H9 (cell line): ENCODE measurements at regions not wholly inside any gene's neighbourhood (a gene's known extent, or its start where the extent isn't known, plus 50 kb on each side); places are given as distances from the start of the nearest gene placed in this dataset.

ENCODE experiments used
- DNase-seq: peaks from one replicate; pipeline ENCODE4 v3.0.0-alpha.2; 2017
- H2AFZ ChIP-seq: one replicate; pipeline ENCODE4 v1.6.1; 2013; ENCODE audit warnings: mild to moderate bottlenecking, low read length, control low read depth, moderate library complexity
- H2AK5ac ChIP-seq: 2 replicates; pipeline ENCODE4 v1.6.1; 2013; ENCODE audit warnings: low read length, control low read depth, mixed read lengths; ENCODE audit not compliant: insufficient read length
- H2BK120ac ChIP-seq: one replicate; pipeline ENCODE4 v1.6.1; 2013; ENCODE audit warnings: low read depth, mild to moderate bottlenecking, low read length, control low read depth, inconsistent platforms; ENCODE audit not compliant: poor library complexity, severe bottlenecking
- H2BK12ac ChIP-seq: 2 replicates; pipeline ENCODE4 v1.6.1; 2013; ENCODE audit warnings: low read length, control low read depth, mixed read lengths, low read depth; ENCODE audit not compliant: insufficient read length
- H2BK15ac ChIP-seq: 2 replicates; pipeline ENCODE4 v1.6.1; 2013; ENCODE audit warnings: low read depth, low read length, control low read depth
- H2BK20ac ChIP-seq: one replicate; pipeline ENCODE4 v1.6.1; 2013; ENCODE audit warnings: low read depth, mild to moderate bottlenecking, low read length, control low read depth, inconsistent platforms; ENCODE audit not compliant: poor library complexity, severe bottlenecking
- H2BK5ac ChIP-seq: 2 replicates; pipeline ENCODE4 v1.6.1; 2013; ENCODE audit warnings: low read length, control low read depth, mixed read lengths; ENCODE audit not compliant: insufficient read length
- H3K14ac ChIP-seq: 2 replicates; pipeline ENCODE4 v1.6.1; 2013; ENCODE audit warnings: low read length, control low read depth; ENCODE audit not compliant: insufficient read depth
- H3K18ac ChIP-seq: 2 replicates; pipeline ENCODE4 v1.6.1; 2013; ENCODE audit warnings: low read depth, mild to moderate bottlenecking, mixed read lengths, low read length, control low read depth; ENCODE audit not compliant: insufficient read length
- H3K23ac ChIP-seq: 2 replicates; pipeline ENCODE4 v1.6.1; 2013; ENCODE audit warnings: low read length, control low read depth, mixed read lengths, low read depth; ENCODE audit not compliant: insufficient read length
- H3K23me2 ChIP-seq: 2 replicates; pipeline ENCODE4 v1.6.1; 2013; ENCODE audit warnings: low read depth, mild to moderate bottlenecking, mixed read lengths, low read length, control low read depth; ENCODE audit not compliant: insufficient read length, poor library complexity, severe bottlenecking
- H3K27ac ChIP-seq: 2 replicates; pipeline ENCODE4 v1.5.1; 2013; ENCODE audit warnings: low read length, control low read depth, mixed read lengths, low read depth; ENCODE audit not compliant: insufficient read length
- H3K27me3 ChIP-seq: 2 replicates; pipeline ENCODE4 v1.6.1; 2013; ENCODE audit warnings: low read length, control low read depth, inconsistent platforms; ENCODE audit not compliant: insufficient read depth
- H3K4ac ChIP-seq: 2 replicates; pipeline ENCODE4 v1.6.1; 2013; ENCODE audit warnings: low read depth, mild to moderate bottlenecking, control low read depth, inconsistent platforms, low read length, moderate library complexity
- H3K4me1 ChIP-seq: 2 replicates; pipeline ENCODE4 v1.6.1; 2013; ENCODE audit warnings: low read length, control low read depth, inconsistent platforms; ENCODE audit not compliant: insufficient read depth
- H3K4me2 ChIP-seq: 2 replicates; pipeline ENCODE4 v1.6.1; 2013; ENCODE audit warnings: low read length, control low read depth, mixed read lengths; ENCODE audit not compliant: insufficient read length, insufficient read depth
- H3K56ac ChIP-seq: 2 replicates; pipeline ENCODE4 v1.6.1; 2013; ENCODE audit warnings: low read depth, mild to moderate bottlenecking, mixed read lengths, low read length, control low read depth; ENCODE audit not compliant: insufficient read length
- H3K79me1 ChIP-seq: 2 replicates; pipeline ENCODE4 v1.6.1; 2013; ENCODE audit warnings: low read depth, mild to moderate bottlenecking, moderate library complexity, low read length, control low read depth, inconsistent platforms; ENCODE audit not compliant: insufficient read depth, poor library complexity, severe bottlenecking
- H3K79me2 ChIP-seq: 2 replicates; pipeline ENCODE4 v1.6.1; 2013; ENCODE audit warnings: low read length, control low read depth, inconsistent platforms; ENCODE audit not compliant: insufficient read depth
- H3K9ac ChIP-seq: 2 replicates; pipeline ENCODE4 v1.6.1; 2013; ENCODE audit warnings: low read length, control low read depth, mixed read lengths; ENCODE audit not compliant: insufficient read length; ENCODE audit errors: extremely low read depth
- H3K9me3 ChIP-seq: one replicate; pipeline ENCODE4 v1.6.1; 2013; ENCODE audit warnings: low read depth, low read length, inconsistent platforms; ENCODE audit not compliant: control insufficient read depth
- H3T11ph ChIP-seq: one replicate; pipeline ENCODE4 v1.6.1; 2013; ENCODE audit warnings: mild to moderate bottlenecking, low read length, control low read depth, inconsistent platforms
- H4K20me1 ChIP-seq: one replicate; pipeline ENCODE4 v1.6.1; 2013; ENCODE audit not compliant: control insufficient read depth, insufficient read length, insufficient read depth
- H4K5ac ChIP-seq: 2 replicates; pipeline ENCODE4 v1.6.1; 2013; ENCODE audit warnings: low read depth, mild to moderate bottlenecking, mixed read lengths, low read length, control low read depth; ENCODE audit not compliant: insufficient read length
- H4K8ac ChIP-seq: replicated peaks from 2 replicates; pipeline ENCODE4 v1.6.1; 2013; ENCODE audit warnings: low read length, control low read depth, mixed read lengths, low read depth; ENCODE audit not compliant: insufficient read length
- H4K91ac ChIP-seq: 2 replicates; pipeline ENCODE4 v1.6.1; 2013; ENCODE audit warnings: low read depth, mild to moderate bottlenecking, moderate library complexity, mixed read lengths, low read length, control low read depth; ENCODE audit not compliant: insufficient read length
- H3K27ac Mint-ChIP-seq, 3 experiments: 2 replicates in 2 of 3; 3 replicates in 1 of 3; pipeline ENCODE4 v1.8.0; 2020 to 2021; ENCODE audit warnings: mixed read lengths in 3 of 3, mild to moderate bottlenecking in 1 of 3, moderate library complexity in 1 of 3
- H3K27me3 Mint-ChIP-seq: 2 replicates; pipeline ENCODE4 v1.8.0; 2021; ENCODE audit warnings: low read depth, mild to moderate bottlenecking, moderate library complexity, mixed read lengths
- H3K36me3 Mint-ChIP-seq, 3 experiments: 2 replicates in 2 of 3; 3 replicates in 1 of 3; pipeline ENCODE4 v1.8.0; 2020 to 2021; ENCODE audit warnings: low read depth in 3 of 3, mixed read lengths in 3 of 3; ENCODE audit not compliant: insufficient read depth in 1 of 3
- H3K4me1 Mint-ChIP-seq, 2 experiments: 2 replicates each; pipeline ENCODE4 v1.8.0; 2020; ENCODE audit warnings: mixed read lengths in 2 of 2
- H3K4me3 Mint-ChIP-seq, 2 experiments: 2 replicates in 1 of 2; 3 replicates in 1 of 2; pipeline ENCODE4 v1.8.0; 2020 to 2021; ENCODE audit warnings: mild to moderate bottlenecking in 2 of 2, mixed read lengths in 2 of 2, moderate library complexity in 1 of 2
- H3K9me3 Mint-ChIP-seq, 2 experiments: 2 replicates in 1 of 2; 3 replicates in 1 of 2; pipeline ENCODE4 v1.8.0; 2020; ENCODE audit warnings: mild to moderate bottlenecking in 2 of 2, mixed read lengths in 2 of 2, moderate library complexity in 1 of 2
- CTCF ChIP-seq: fragments of 200-600 bp; sonication (generic); conservative IDR thresholded peaks from 3 replicates; pipeline ENCODE4 v1.8.0; 2021; ENCODE audit warnings: antibody characterized with exemption, mild to moderate bottlenecking
- WGBS: extraction: QIAGEN DNeasy Blood & Tissue Kit; methylation state at CpG from one replicate; pipeline ENCODE4 v1.1.7; 2013; ENCODE audit warnings: missing lambda C conversion rate, low lambda C conversion rate, mixed read lengths; ENCODE audit not compliant: insufficient read length; ENCODE audit errors: extremely low coverage; 5-methylcytosine and 5-hydroxymethylcytosine counted together

GRCh38 chr4:129968366-129968765, 872.4 kb downstream of the C4orf33 start:
- H3K36me3 Mint-ChIP-seq: peaks cover 0 to 8% (median 5%) of the 10 kb centered on the region in 3 experiments; a peak in 3 of 7 replicates
- no peak for DNase-seq
- H2AFZ ChIP-seq: no peak overlapping the region
- no peak overlapping the region for H2BK20ac ChIP-seq
- H2BK120ac ChIP-seq: no peak overlapping the region
- no peak overlapping the region for H3K4ac ChIP-seq
- peaks cover 5 to 9% of the 10 kb centered on the region in 2 experiments; a peak in 4 of 5 replicates for H3K9me3 Mint-ChIP-seq
- H2BK12ac ChIP-seq: no peak overlapping the region
- TF ChIP-seq CTCF: no peak
- no peak overlapping the region for H3K23ac ChIP-seq
- H3K27ac Mint-ChIP-seq: no peak overlapping the region
- no peak overlapping the region for H3K18ac ChIP-seq
- no peak overlapping the region for H3K4me3 Mint-ChIP-seq
- H3K56ac ChIP-seq: no peak overlapping the region
- H3K4me1 ChIP-seq: no peaks in the 10 kb centered on the region
- no peaks in the 10 kb centered on the region for H3K9me3 ChIP-seq
- H2BK5ac ChIP-seq: no peak overlapping the region
- H3K27me3 Mint-ChIP-seq: no peaks in the 10 kb centered on the region
- no peak overlapping the region for H3K9ac ChIP-seq
- H3K4me2 ChIP-seq: no peak overlapping the region
- H4K91ac ChIP-seq: no peak overlapping the region
- H3K14ac ChIP-seq: no peak overlapping the region
- no peaks in the 10 kb centered on the region for H3K27me3 ChIP-seq
- no peak overlapping the region for H3K27ac ChIP-seq
- no peaks in the 10 kb centered on the region for H3K79me2 ChIP-seq
- H3K23me2 ChIP-seq: no peaks in the 10 kb centered on the region
- H3K79me1 ChIP-seq: no peaks in the 10 kb centered on the region
- H2BK15ac ChIP-seq: no peak overlapping the region
- no CpG with 5 or more reads among the region's 3 CpGs for WGBS
- no peak overlapping the region for H4K5ac ChIP-seq
- H2AK5ac ChIP-seq: no peak overlapping the region
- H3K4me1 Mint-ChIP-seq: peaks cover 2 to 3% of the 10 kb centered on the region in 2 experiments; a peak in 2 of 4 replicates
- no peak overlapping the region for H3T11ph ChIP-seq
- no peaks in the 10 kb centered on the region for H4K20me1 ChIP-seq
- H4K8ac ChIP-seq: no peak overlapping the region
